ENCODE measurements at regions not wholly inside any gene's neighbourhood (a gene's known extent, or its start where the extent isn't known, plus 50 kb on each side); places are given as distances from the start of the nearest gene placed in this dataset.

- DNase-seq (no peak), ATAC-seq (ENCODE audit: low read depth) (no peak)
- dilution Hi-C loops (cut with HindIII; ENCODE audit: low sequenced_read_pairs, unreplicated experiment) (no loop called here), intact Hi-C loops (cut with micrococcal nuclease) (no loop called here), in situ Hi-C loops (cut with MboI; ENCODE audit: low sequenced_read_pairs) (no loop called here)
- Histone ChIP-seq H4K8ac (ENCODE audit: low read depth in 2 of 2, low read length in 2 of 2) (no peak overlapping the region), H3K79me1 (ENCODE audit: low read depth in 1 of 2, low read length in 2 of 2) (no peaks in the 10 kb centered on the region), H3K23ac (ENCODE audit: low read depth, low read length) (no peak overlapping the region), H2BK5ac (ENCODE audit: low read depth, low read length, poor library complexity, severe bottlenecking) (no peak overlapping the region), H3K27me3 (ENCODE audit: control insufficient read depth, insufficient read depth, low read length) (no peaks in the 10 kb centered on the region), H3K14ac (replicated peaks; ENCODE audit: low read depth, low read length) (no peak overlapping the region), H2AK9ac (replicated peaks; ENCODE audit: low read depth, low read length, poor library complexity) (no peak overlapping the region), H3K27ac (ENCODE audit: insufficient read depth, low read length) (no peak overlapping the region), H2AK5ac (ENCODE audit: low read depth, low read length) (no peak overlapping the region), H3K9me1 (ENCODE audit: insufficient read depth, low read length) (no peaks in the 10 kb centered on the region), H4K20me1 (ENCODE audit: insufficient read depth, low read length) (no peaks in the 10 kb centered on the region), H2AFZ (replicated peaks; ENCODE audit: low read length, poor library complexity) (no peak overlapping the region), H3K4me1 (ENCODE audit: control insufficient read depth, insufficient read depth, low read length) (no peaks in the 10 kb centered on the region), H3K4me3 (ENCODE audit: insufficient read depth, low read depth, low read length) (no peak overlapping the region), H3K9me3 (ENCODE audit: control insufficient read depth, insufficient read depth, low read length) (no peaks in the 10 kb centered on the region), H3K4me2 (ENCODE audit: low read depth, low read length) (no peak overlapping the region), H2BK120ac (ENCODE audit: low read depth, low read length) (no peak overlapping the region), H2BK20ac (ENCODE audit: low read depth, low read length) (no peak overlapping the region), H4K5ac (ENCODE audit: low read depth, low read length) (no peak overlapping the region), H3K4ac (ENCODE audit: low read depth, low read length) (no peak overlapping the region), H3K18ac (ENCODE audit: low read depth, low read length) (no peak overlapping the region), H3K56ac (ENCODE audit: extremely low read depth, insufficient read depth, low read length) (no peak overlapping the region), H3K36me3 (ENCODE audit: control insufficient read depth, insufficient read depth, low read length) (no peaks in the 10 kb centered on the region), H3K9ac (ENCODE audit: low read depth, low read length) (no peak overlapping the region), H2BK15ac (ENCODE audit: low read depth, low read length) (no peak overlapping the region), H4K91ac (ENCODE audit: insufficient read depth, low read depth, low read length) (no peak overlapping the region)
- 80% methylated on average over 1 of the region's 4 CpGs; no CpG with 5 or more reads in 1 of the 2 experiments for WGBS, 2 experiments (ENCODE audit: extremely low coverage in 2 of 2, insufficient read length in 1 of 2)
- no TSS peak for BruUV-seq (replicated peaks)
- TF ChIP-seq CEBPB (IDR thresholded peaks at IDR 0.05; ENCODE audit: low read depth, low read length) (no peak), BHLHE40 (IDR thresholded peaks at IDR 0.05; ENCODE audit: low read depth, low read length) (no peak), FOS (IDR thresholded peaks at IDR 0.05; ENCODE audit: low read depth, low read length) (no peak), CHD1 (IDR thresholded peaks at IDR 0.05; ENCODE audit: low read depth, low read length) (no peak), SMC3 (IDR thresholded peaks at IDR 0.05; ENCODE audit: low read depth, low read length) (no peak), MAZ (IDR thresholded peaks at IDR 0.05; ENCODE audit: borderline replicate concordance, low read depth, low read length) (no peak), RAD21 (IDR thresholded peaks at IDR 0.05; ENCODE audit: low read length) (no peak), POLR2A (IDR thresholded peaks at IDR 0.05; ENCODE audit: low read depth, low read length) (no peak), RFX5 (IDR thresholded peaks at IDR 0.05; ENCODE audit: low read depth, low read length) (no peak), MXI1 (IDR thresholded peaks at IDR 0.05; ENCODE audit: borderline replicate concordance, low read depth, low read length) (no peak), ELK1 (IDR thresholded peaks at IDR 0.05; ENCODE audit: borderline replicate concordance, low read depth, low read length) (no peak), MAFK (IDR thresholded peaks at IDR 0.05; ENCODE audit: low read depth, low read length) (no peak), USF2 (IDR thresholded peaks at IDR 0.05; ENCODE audit: low read depth, low read length) (no peak), RCOR1 (IDR thresholded peaks at IDR 0.05; ENCODE audit: insufficient replicate concordance, low read length) (no peak), NFE2L2 (IDR thresholded peaks at IDR 0.05; ENCODE audit: low read depth, low read length) (no peak), CTCF (conservative IDR thresholded peaks at IDR 0.05; ENCODE audit: low read depth, low read length) (no peak)
- ChIA-PET POLR2A (ENCODE audit: unreplicated experiment) (no interaction called here), CTCF (no interaction called here)
These were observed 120.0 kb upstream of the SCN7A start for GRCh38 chr2:166614029-166614428.
